ENCODE measurements at regions not wholly inside any gene's neighbourhood (a gene's known extent, or its start where the extent isn't known, plus 50 kb on each side); places are given as distances from the start of the nearest gene placed in this dataset.

- Histone ChIP-seq H2AFZ (no peak overlapping the region), H3K79me2 (ENCODE audit: insufficient read depth) (no peaks in the 10 kb centered on the region), H3K4me2 (ENCODE audit: unreplicated experiment) (peak overlapping the region; percentile 64), H3K9me2 (ENCODE audit: insufficient read depth) (no peaks in the 10 kb centered on the region), H3K4me1 (ENCODE audit: insufficient read depth) (peaks cover 21% of the 10 kb centered on the region), H3K9ac (peak overlapping the region; percentile 61; the same call in 1 of the 2 replicates), H3K27me3 (replicated peaks; ENCODE audit: insufficient read depth) (no peaks in the 10 kb centered on the region), H3F3A (ENCODE audit: insufficient read depth) (peaks cover 28% of the 10 kb centered on the region), H3K36me3 (ENCODE audit: low read depth) (no peaks in the 10 kb centered on the region), H3K9me3 (ENCODE audit: low read depth) (no peaks in the 10 kb centered on the region), H3K27ac (peak overlapping the region; percentile 84), H4K20me1 (ENCODE audit: insufficient read depth) (no peaks in the 10 kb centered on the region), H3K4me3 (no peak overlapping the region)
- in situ Hi-C loops (cut with MboI), result no loop called here
- TF ChIP-seq EZH2 (IDR thresholded peaks at IDR 0.05; ENCODE audit: insufficient read depth, poor library complexity, severe bottlenecking) (no peak), EZH2phosphoT487 (IDR thresholded peaks at IDR 0.05; ENCODE audit: insufficient read depth, low read depth) (no peak)
- DNase-seq, result no peak
- 88 to 90% methylated on average over 4 of the region's 4 CpGs for WGBS, 2 experiments (ENCODE audit: low coverage in 1 of 2, low lambda C conversion rate in 2 of 2, missing lambda C conversion rate in 2 of 2)
Observed at GRCh38 chr9:116088396-116088795, 65.2 kb upstream of the PAPPA start.

GRCh38 chr9:116090030-116090770, 63.4 kb upstream of the PAPPA start:
- H3K9me2 ChIP-seq (ENCODE audit: insufficient read depth), result no peaks in the 10 kb centered on the region
- H3K79me2 ChIP-seq (ENCODE audit: insufficient read depth), result no peaks in the 10 kb centered on the region
- peaks cover 28% of the 10 kb centered on the region for H3K4me1 ChIP-seq (ENCODE audit: insufficient read depth)
- H3K9ac ChIP-seq, result no peak overlapping the region
- in situ Hi-C loops (cut with MboI), result no loop called here
- TF ChIP-seq EZH2 (IDR thresholded peaks at IDR 0.05; ENCODE audit: insufficient read depth, poor library complexity, severe bottlenecking), result no peak
- no peak for TF ChIP-seq EZH2phosphoT487 (IDR thresholded peaks at IDR 0.05; ENCODE audit: insufficient read depth, low read depth)
- H3K36me3 ChIP-seq (ENCODE audit: low read depth), result no peaks in the 10 kb centered on the region
- no peak for DNase-seq
- no peaks in the 10 kb centered on the region for H3K27me3 ChIP-seq (replicated peaks; ENCODE audit: insufficient read depth)
- H3K4me2 ChIP-seq (ENCODE audit: unreplicated experiment), result no peak overlapping the region
- WGBS, 2 experiments (ENCODE audit: low coverage in 1 of 2, low lambda C conversion rate in 2 of 2, missing lambda C conversion rate in 2 of 2), result 100% methylated on average over 1 of the region's 1 CpG
- H3F3A ChIP-seq (ENCODE audit: insufficient read depth), result peaks cover 31% of the 10 kb centered on the region
- no peak overlapping the region for H2AFZ ChIP-seq
- no peaks in the 10 kb centered on the region for H3K9me3 ChIP-seq (ENCODE audit: low read depth)
- H3K27ac ChIP-seq, result no peak overlapping the region
- H3K4me3 ChIP-seq, result no peak overlapping the region
- no peaks in the 10 kb centered on the region for H4K20me1 ChIP-seq (ENCODE audit: insufficient read depth)

DNA sequence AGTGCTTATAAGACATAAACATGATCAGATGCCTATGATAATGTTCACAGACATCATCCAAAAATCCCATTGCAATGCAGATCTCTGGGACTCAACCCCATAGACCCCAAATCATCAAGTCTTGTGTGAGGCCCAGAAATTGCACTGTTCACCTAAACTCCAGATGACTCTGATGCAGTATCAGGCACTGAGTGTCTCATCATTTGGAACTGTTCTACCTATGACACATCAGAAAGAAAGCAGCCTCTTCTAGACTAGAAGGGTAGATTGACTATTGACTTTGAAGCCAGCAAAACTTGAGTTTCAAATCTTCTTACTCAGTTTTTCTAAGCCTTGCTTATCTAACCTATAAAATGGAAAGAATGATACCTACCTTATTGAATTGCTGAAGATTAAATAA, 58.7 kb upstream of the PAPPA start:
- in situ Hi-C loops (cut with MboI), result no loop called here
- no peak overlapping the region for H3K9ac ChIP-seq
- H3K9me2 ChIP-seq (ENCODE audit: insufficient read depth), result no peaks in the 10 kb centered on the region
- H3K4me3 ChIP-seq, result no peak overlapping the region
- no peak overlapping the region for H2AFZ ChIP-seq
- H3K9me3 ChIP-seq (ENCODE audit: low read depth), result no peaks in the 10 kb centered on the region
- H3K27ac ChIP-seq, result no peak overlapping the region
- no peaks in the 10 kb centered on the region for H4K20me1 ChIP-seq (ENCODE audit: insufficient read depth)
- no peak for TF ChIP-seq EZH2 (IDR thresholded peaks at IDR 0.05; ENCODE audit: insufficient read depth, poor library complexity, severe bottlenecking)
- TF ChIP-seq EZH2phosphoT487 (IDR thresholded peaks at IDR 0.05; ENCODE audit: insufficient read depth, low read depth), result no peak
- no peaks in the 10 kb centered on the region for H3K27me3 ChIP-seq (replicated peaks; ENCODE audit: insufficient read depth)
- peak overlapping the region; percentile 15 for H3K4me2 ChIP-seq (ENCODE audit: unreplicated experiment)
- DNase-seq, result peak; percentile 76
- no peaks in the 10 kb centered on the region for H3K79me2 ChIP-seq (ENCODE audit: insufficient read depth)
- H3K36me3 ChIP-seq (ENCODE audit: low read depth), result no peaks in the 10 kb centered on the region
- H3K4me1 ChIP-seq (ENCODE audit: insufficient read depth), result peaks cover 26% of the 10 kb centered on the region
- peaks cover 20% of the 10 kb centered on the region for H3F3A ChIP-seq (ENCODE audit: insufficient read depth)

GRCh38 chr9:116095403-116095802, 58.2 kb upstream of the PAPPA start:
- no peak for DNase-seq
- H3K36me3 ChIP-seq (ENCODE audit: low read depth), result no peaks in the 10 kb centered on the region
- WGBS, 2 experiments (ENCODE audit: low coverage in 1 of 2, low lambda C conversion rate in 2 of 2, missing lambda C conversion rate in 2 of 2), result 98 to 99% methylated on average over 2 of the region's 2 CpGs

More at GRCh38 chr9:116095403-116095802, 58.2 kb upstream of the PAPPA start:
- Histone ChIP-seq H3K9ac (no peak overlapping the region), H3F3A (ENCODE audit: insufficient read depth) (peaks cover 26% of the 10 kb centered on the region), H3K4me3 (no peak overlapping the region), H3K27ac (no peak overlapping the region), H3K4me1 (ENCODE audit: insufficient read depth) (peaks cover 32% of the 10 kb centered on the region), H3K9me3 (ENCODE audit: low read depth) (no peaks in the 10 kb centered on the region), H3K79me2 (ENCODE audit: insufficient read depth) (no peaks in the 10 kb centered on the region), H2AFZ (no peak overlapping the region), H3K4me2 (ENCODE audit: unreplicated experiment) (no peak overlapping the region), H4K20me1 (ENCODE audit: insufficient read depth) (no peaks in the 10 kb centered on the region), H3K27me3 (replicated peaks; ENCODE audit: insufficient read depth) (no peaks in the 10 kb centered on the region), H3K9me2 (ENCODE audit: insufficient read depth) (no peaks in the 10 kb centered on the region)
- in situ Hi-C loops (cut with MboI), result no loop called here
- no peak for TF ChIP-seq EZH2 (IDR thresholded peaks at IDR 0.05; ENCODE audit: insufficient read depth, poor library complexity, severe bottlenecking)
- TF ChIP-seq EZH2phosphoT487 (IDR thresholded peaks at IDR 0.05; ENCODE audit: insufficient read depth, low read depth), result no peak
